Suprapubic skin (tissue), 4 donors: ENCODE measurements at regions not wholly inside any gene's neighbourhood (a gene's known extent, or its start where the extent isn't known, plus 50 kb on each side); places are given as distances from the start of the nearest gene placed in this dataset.
A peak's percentile ranks its signal among the peaks of the same experiment; 100 is the strongest.

Experiments used
- DNase-seq, 2 donors: peaks; one replicate each; pipeline ENCODE4 v3.0.0-alpha.2; 2019; ENCODE audit warnings: low spot score in 2 of 2
- H3K27ac ChIP-seq: fragments of 200-600 bp; sonication (generic); one replicate; pipeline ENCODE4 v1.5.1; 2019
- H3K27me3 ChIP-seq: fragments of 200-600 bp; sonication (generic); one replicate; pipeline ENCODE4 v1.5.1; 2019
- H3K36me3 ChIP-seq: fragments of 200-600 bp; sonication (generic); one replicate; pipeline ENCODE4 v1.5.1; 2019
- H3K4me1 ChIP-seq: fragments of 200-600 bp; sonication (generic); one replicate; pipeline ENCODE4 v1.5.1; 2019
- H3K4me3 ChIP-seq: fragments of 200-600 bp; sonication (generic); one replicate; pipeline ENCODE4 v1.5.1; 2019; ENCODE audit warnings: mild to moderate bottlenecking
- H3K9me3 ChIP-seq: fragments of 200-600 bp; sonication (generic); one replicate; pipeline ENCODE4 v1.5.1; 2019
- CTCF ChIP-seq, 2 donors: fragments of 200-600 bp in 1 of 2; fragments of 450-650 bp in 1 of 2; sonication (generic) in 1 of 2; IDR thresholded peaks; one replicate each; pipeline ENCODE4 v1.5.1; 2016 to 2019; ENCODE audit warnings: antibody characterized with exemption in 2 of 2, mild to moderate bottlenecking in 1 of 2, moderate library complexity in 1 of 2
- EP300 ChIP-seq: sonication (generic); formaldehyde crosslinking; IDR thresholded peaks from one replicate; pipeline ENCODE4 v1.6.1; 2017; ENCODE audit warnings: antibody characterized with exemption
- POLR2A ChIP-seq, 2 donors: fragments of 450-650 bp; IDR thresholded peaks; one replicate each; pipeline ENCODE4 v1.6.1; 2017; ENCODE audit warnings: antibody characterized with exemption in 2 of 2, mild to moderate bottlenecking in 2 of 2, moderate library complexity in 2 of 2
- POLR2AphosphoS5 ChIP-seq, 3 donors: sonication (generic); formaldehyde crosslinking; IDR thresholded peaks; one replicate each; pipeline ENCODE4 v1.6.1; 2017; ENCODE audit warnings: antibody characterized with exemption in 3 of 3
- WGBS: methylation state at CpG from one replicate; pipeline ENCODE4 v1.1.5; 2018; 5-methylcytosine and 5-hydroxymethylcytosine counted together

- no peak for DNase-seq
- H3K4me1 ChIP-seq, result no peaks in the 10 kb centered on the region
- H3K27me3 ChIP-seq, result no peaks in the 10 kb centered on the region
- H3K36me3 ChIP-seq, result no peaks in the 10 kb centered on the region
- H3K4me3 ChIP-seq, result no peak overlapping the region
- no peak for TF ChIP-seq CTCF (IDR thresholded peaks at IDR 0.05)
- no peak for TF ChIP-seq EP300
- no peak for TF ChIP-seq POLR2AphosphoS5 (IDR thresholded peaks at IDR 0.05)
- no peak for TF ChIP-seq POLR2A (IDR thresholded peaks at IDR 0.05)
- no peaks in the 10 kb centered on the region for H3K9me3 ChIP-seq
- 69% methylated on average over 15 of the region's 19 CpGs for WGBS
- H3K27ac ChIP-seq, result no peak overlapping the region
Observed at GRCh38 chr17:13921841-13922776, 147.2 kb upstream of the COX10 start.

- Histone ChIP-seq H3K27me3 (no peaks in the 10 kb centered on the region), H3K4me3 (no peak overlapping the region), H3K27ac (no peak overlapping the region), H3K9me3 (no peaks in the 10 kb centered on the region), H3K4me1 (no peaks in the 10 kb centered on the region), H3K36me3 (no peaks in the 10 kb centered on the region)
- no peak for DNase-seq
- 92% methylated on average over 3 of the region's 5 CpGs for WGBS
- TF ChIP-seq EP300 (no peak), POLR2A (IDR thresholded peaks at IDR 0.05) (no peak), CTCF (IDR thresholded peaks at IDR 0.05) (no peak), POLR2AphosphoS5 (IDR thresholded peaks at IDR 0.05) (no peak)
Observed at GRCh38 chr17:13922885-13923284, 146.4 kb upstream of the COX10 start.

- Histone ChIP-seq H3K27me3 (no peaks in the 10 kb centered on the region), H3K9me3 (no peaks in the 10 kb centered on the region), H3K4me3 (no peak overlapping the region), H3K27ac (no peak overlapping the region), H3K36me3 (no peaks in the 10 kb centered on the region), H3K4me1 (no peaks in the 10 kb centered on the region)
- DNase-seq, result no peak
- WGBS, result 99% methylated on average over 5 of the region's 5 CpGs
- TF ChIP-seq EP300 (no peak), POLR2A (IDR thresholded peaks at IDR 0.05) (no peak), POLR2AphosphoS5 (IDR thresholded peaks at IDR 0.05) (no peak), CTCF (IDR thresholded peaks at IDR 0.05) (no peak)
Observed at GRCh38 chr17:13925579-13925978, 143.7 kb upstream of the COX10 start.

GRCh38 chr17:13931111-13931526 is 138.2 kb upstream of the COX10 start:
- no peak for DNase-seq
- Histone ChIP-seq H3K9me3 (no peaks in the 10 kb centered on the region), H3K36me3 (no peaks in the 10 kb centered on the region), H3K27ac (peak overlapping the region; percentile 65), H3K4me1 (peaks cover 15% of the 10 kb centered on the region), H3K4me3 (no peak overlapping the region), H3K27me3 (no peaks in the 10 kb centered on the region)
- TF ChIP-seq CTCF (IDR thresholded peaks at IDR 0.05), result no peak
- TF ChIP-seq POLR2AphosphoS5 (IDR thresholded peaks at IDR 0.05), result no peak
- no peak for TF ChIP-seq POLR2A (IDR thresholded peaks at IDR 0.05)
- no peak for TF ChIP-seq EP300
- WGBS, result 68% methylated on average over 3 of the region's 3 CpGs

- TF ChIP-seq POLR2A (IDR thresholded peaks at IDR 0.05) (no peak), POLR2AphosphoS5 (IDR thresholded peaks at IDR 0.05) (peak in 1 of 3 donors; percentile 9), EP300 (no peak), CTCF (IDR thresholded peaks at IDR 0.05) (no peak)
- peak overlapping the region; percentile 65 for H3K27ac ChIP-seq
- no peaks in the 10 kb centered on the region for H3K27me3 ChIP-seq
- DNase-seq, result peak; percentile 84 to 88
- no peaks in the 10 kb centered on the region for H3K9me3 ChIP-seq
- peaks cover 15% of the 10 kb centered on the region for H3K4me1 ChIP-seq
- no peaks in the 10 kb centered on the region for H3K36me3 ChIP-seq
- 16% methylated on average over 4 of the region's 4 CpGs for WGBS
- no peak overlapping the region for H3K4me3 ChIP-seq
Observed at GRCh38 chr17:13931800-13932460, 137.4 kb upstream of the COX10 start.
